EL (cell line): ENCODE measurements at regions not wholly inside any gene's neighbourhood (a gene's known extent, or its start where the extent isn't known, plus 50 kb on each side); places are given as distances from the start of the nearest gene placed in this dataset.
"Not testable (repeated sequence)": the region's sequence is repeated elsewhere in the genome, so short reads cannot be mapped to it uniquely, and the experiment has no call there.

Source experiments
- DNase-seq: peaks from one replicate; pipeline ENCODE4 v3.0.0-alpha.2; 2016

DNA sequence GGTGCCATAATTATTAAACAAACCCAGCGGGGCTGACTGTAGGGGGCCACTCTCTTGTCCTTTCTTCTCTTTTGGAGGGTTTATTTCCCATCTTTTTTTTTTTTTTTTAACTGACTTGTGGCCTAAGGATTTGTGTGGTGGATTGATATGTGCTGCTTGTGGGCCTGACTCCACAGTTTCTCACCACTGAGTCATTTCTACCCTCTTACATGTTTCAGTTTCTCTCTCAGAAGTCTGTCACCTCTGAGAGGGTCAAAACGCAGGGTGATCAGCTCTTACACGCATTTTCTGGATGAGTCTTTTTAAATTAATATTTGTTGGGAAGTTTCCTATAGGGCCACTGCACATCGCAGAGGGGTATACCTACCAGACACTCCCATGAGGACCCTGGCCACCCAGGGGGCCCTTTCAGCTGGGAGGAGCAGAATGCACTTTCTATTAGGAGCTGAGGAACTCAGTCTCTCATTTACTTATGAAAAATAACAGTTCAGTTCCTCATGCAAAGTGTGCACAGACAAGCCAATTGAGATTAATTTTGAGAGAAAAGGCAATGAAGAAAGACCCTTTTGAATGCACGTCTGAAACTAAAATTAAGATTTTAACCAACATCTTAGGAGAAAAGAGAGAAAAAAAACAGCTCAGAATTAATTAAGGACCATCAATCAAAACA, 407.9 kb downstream of the TECRL start:
- no peak for DNase-seq

DNA sequence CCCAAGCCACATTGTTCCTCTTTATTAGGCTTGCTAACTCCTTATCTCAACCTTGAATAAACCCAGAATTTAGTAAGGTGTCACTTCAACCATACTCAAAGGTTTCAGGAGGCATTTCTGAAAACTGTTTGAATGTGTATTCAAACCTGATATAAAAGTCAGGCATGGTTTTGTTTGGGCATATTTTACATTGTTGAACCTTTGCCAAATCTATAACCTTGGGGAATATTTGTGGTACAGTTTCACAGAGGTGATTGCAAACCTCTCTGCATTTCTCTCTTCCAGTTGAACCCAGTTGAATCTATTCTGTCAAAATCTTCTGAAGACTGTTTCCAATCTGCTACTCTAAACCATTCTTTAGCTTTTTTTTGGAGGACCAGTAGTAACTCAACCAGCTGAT, 409.0 kb downstream of the TECRL start:
- DNase-seq: no peak

DNA sequence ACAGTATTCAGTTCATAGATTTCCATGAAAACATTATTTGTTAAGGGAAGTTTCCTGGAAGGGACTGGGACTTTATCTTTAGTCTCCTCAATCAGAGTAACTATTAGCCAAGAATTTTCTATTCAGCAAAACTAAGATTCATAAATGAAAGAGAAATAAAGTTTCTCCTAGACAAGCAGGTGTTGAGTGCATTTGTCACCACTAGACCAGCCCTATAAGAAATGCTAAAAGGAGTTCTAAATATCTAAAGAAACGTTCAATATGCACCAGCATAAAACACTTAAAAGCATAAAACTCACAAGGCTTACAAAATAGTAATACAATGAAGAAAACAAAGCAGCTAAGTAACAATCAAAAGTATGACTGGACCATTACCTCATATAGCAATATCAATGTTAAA, 423.0 kb downstream of the TECRL start:
- no peak for DNase-seq

DNA sequence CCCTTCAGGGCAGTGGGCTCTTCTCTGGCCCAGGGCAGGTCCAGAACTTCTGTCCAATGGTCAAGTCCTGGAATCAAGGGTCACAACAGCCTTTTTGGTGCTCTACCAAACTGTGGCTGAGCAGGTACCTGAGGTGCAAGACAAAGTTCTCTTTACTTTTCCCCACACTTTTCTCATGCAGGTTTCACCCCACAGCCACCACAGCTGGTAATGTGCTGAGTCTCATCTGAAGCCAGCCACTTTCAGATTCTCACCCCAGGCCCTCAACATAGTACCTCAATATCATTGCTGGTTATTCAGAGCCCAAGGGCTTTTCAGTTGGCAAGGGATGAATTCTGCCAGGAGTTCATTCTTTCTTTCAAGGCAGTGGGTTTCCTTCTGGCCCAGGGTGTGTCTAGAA, 426.0 kb downstream of the TECRL start:
- no peak for DNase-seq

DNA sequence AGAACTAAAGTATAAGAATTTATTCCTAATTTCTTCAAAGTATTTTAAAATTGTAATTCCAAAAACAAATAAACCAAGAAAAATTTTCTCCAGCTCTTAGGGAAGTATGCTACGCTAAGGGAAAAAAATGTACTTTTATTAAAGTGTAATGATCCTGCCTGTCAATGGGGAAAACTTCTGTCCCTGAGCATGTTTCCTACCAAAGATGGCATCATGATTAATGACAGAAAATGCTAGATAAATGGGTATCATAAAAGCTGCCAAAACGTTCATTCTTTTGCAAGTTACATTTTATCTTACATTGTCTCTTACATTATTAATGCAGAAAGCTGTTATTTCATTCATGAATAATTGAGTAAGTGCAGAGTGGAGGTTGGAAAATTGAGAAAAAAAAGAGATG, 443.4 kb downstream of the TECRL start:
- DNase-seq: no peak

DNA sequence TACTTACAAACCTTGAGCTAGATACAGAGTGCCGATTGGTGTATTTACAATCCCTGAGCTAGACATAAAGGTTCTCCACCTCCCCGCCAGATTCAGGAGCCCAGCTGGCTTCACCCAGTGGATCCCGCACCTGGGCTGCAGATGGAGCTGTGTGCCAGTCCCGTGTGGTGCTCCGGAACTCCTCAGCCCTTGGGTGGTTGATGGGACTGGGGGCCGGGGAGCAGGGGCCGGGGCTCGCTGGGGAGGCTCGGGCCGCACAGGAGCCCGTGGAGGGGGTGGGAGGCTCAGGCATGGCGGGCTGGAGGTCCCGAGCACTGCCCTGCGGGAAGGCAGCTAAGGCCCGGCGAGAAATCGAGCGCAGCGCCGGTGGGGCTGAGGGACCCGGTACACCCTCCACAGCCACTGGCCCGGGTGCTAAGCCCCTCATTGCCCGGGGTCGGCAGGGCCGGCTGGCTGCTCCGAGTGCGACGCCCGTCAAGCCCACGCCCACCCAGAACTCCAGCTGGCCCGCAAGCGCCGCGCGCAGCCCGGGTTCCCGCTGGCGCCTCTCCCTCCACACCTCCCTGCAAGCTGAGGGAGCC, 466.5 kb downstream of the TECRL start:
- DNase-seq: not testable (repeated sequence)

DNA sequence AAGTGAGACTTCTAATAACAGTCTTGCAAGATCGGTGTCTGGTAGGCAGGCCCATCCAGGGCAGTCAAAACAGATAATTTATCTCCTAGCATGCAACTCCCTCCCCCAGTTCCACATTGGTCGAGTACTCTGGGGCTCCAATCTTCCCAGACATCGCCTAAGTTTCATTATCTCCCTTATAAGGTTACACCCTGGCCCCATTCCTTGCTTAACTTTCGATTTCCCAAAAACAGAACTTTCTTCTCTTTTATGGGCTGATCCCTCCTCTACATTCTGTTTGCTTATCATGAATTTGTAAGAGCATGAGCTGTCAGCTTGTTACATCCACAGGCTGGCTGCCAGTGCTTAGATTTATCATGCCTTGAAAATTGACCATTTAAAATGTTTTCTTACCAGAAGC, 471.3 kb downstream of the TECRL start:
- DNase-seq: no peak

DNA sequence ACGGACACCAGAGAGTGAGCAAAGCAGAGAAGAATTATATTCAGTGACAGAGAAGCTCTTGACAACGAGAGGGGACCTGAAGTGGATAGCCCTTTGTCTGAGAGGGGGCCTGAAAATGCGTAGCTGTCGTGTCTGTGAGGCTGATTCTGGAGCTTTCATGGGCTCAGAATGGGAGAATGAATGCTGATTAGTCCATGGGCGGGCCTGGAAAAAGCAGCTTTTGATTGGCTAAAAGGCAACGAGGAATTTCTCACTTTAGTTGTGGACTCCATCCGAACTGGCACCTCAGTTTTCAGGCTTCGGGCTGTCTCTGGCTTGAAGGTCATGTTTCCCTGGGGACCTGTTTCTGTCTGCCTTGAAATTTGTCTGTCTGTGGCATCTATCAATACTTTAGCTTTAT, 487.1 kb downstream of the TECRL start:
- DNase-seq: no peak

DNA sequence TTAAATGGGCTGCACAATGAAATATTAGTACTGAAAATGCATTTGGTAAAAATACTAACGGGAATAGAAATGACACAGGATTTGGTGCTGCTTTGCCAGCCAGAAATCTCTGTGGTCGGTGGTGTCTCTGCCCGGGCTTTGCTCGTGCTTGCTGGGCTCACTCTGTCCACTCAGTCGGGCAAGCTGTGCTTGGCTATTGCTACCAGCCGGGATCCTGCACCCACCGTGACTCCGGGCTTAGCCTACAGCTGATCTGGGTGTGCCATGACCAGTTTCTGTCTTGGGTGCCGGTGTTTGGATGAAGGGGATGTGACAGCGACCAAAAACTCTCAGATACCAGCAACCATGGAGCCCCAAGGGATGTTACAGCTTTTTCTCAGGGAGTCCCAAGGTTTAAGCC, 487.7 kb downstream of the TECRL start:
- no peak for DNase-seq

DNA sequence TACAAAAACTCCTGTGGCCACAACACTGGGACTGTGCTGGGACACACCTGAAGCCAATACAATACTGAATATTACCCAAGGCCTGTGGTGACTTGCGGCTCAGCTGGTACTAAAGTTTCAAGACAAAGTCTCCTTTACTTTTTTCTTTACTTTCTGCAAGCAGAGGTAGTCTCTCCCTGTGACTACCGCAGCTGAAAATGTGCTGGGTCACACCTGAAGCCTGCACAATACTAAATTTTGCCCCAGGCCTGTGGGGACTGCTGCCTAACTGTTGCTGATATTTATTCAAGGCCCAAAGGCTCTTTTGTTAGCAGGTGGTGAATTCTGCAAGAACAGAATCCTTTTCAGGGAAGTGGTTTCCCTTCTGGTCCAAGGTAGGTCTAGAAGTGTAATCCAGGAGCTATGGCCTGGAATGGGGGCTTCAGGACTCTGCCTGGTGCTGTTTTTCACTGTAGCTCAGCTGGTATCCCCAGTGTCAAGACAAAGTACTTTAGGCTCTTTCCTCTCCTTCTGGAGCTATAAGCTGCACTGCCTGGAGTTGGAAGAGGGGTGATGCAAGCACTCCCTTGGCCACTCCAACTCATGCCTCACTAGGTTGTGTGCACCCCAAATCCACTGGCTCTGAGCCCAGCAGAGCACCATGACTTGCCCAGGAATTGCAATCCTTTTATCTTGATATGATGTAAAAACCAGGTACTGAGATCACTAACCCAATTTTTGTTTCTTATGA, 489.4 kb downstream of the TECRL start:
- DNase-seq: no peak

DNA sequence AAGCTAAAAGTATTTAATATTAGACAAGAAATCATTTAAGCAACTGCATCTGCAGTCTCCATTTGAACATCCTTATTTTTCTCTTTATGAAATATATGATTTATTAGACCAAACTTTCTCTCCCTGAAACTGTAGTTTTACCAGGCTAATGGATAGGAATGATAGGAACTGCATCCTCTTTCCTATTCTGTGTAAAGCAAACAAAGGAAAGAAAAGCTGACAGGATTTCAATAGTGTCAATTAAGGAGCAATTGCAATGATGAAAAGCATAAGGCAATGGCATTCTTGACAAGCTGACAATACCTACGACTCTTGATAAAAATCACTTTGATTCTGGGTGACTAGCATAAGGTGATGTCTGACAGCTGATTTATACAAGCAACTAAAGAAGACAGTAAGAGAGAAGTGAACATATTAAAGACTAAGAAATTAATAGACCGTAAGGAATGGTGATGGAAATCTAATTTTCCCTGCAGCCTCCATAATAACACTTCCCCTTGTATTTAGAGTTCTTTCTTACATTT, 502.5 kb downstream of the TECRL start:
- DNase-seq: no peak

DNA sequence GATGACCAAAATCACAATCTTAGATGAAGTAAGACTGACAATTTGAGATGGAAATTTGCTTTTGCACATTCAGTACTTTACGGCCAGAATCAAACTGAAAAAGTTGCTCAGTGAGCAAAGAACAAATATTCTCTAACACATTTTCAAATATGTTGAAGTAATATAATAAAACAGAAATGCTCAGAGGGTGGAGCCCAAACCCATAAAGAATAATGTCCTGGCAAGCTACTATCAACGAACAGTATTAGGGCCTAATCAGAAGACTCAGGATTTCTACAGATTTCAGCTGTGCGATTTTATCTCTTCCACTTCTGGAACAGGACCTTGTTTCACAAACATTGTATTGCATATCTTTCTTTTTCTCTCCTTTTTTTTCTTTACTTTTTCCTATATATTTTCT, 505.0 kb downstream of the TECRL start:
- no peak for DNase-seq

DNA sequence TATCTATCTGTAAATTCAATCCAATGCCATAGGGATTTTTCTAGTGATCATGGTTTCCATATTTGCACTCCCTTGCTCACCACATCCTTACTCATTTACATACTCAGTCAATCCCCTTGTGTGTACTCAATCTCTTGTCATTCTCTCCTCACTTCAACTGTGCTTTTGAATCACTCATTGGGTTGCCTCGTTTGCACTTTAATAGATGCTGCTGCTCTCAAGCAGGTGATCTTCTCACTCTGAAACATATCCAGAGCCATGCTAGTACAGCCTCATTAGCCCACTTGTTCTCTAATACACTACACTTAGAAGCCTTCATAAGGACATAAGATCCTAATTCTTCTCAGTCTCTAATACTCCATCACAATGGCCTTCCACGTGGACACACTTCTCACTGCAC, 507.9 kb downstream of the TECRL start:
- DNase-seq: no peak

DNA sequence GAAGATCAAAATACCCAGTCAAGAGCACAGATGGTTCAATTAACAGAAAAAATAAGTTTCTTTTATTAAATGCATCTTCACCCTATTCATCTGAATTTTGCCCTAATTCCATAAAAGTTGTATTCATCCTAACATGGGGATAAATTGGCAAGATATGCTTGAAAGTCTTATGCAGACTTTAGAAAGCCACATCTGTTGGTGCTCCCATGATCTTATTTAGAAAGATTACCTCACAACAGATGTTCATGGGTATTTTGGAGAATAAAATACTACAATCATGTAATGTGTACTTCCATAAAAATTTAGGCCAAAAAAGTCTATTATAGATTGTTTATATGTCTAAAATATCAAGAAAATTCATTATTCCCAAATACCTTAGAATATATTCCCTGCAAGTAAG, 510.3 kb downstream of the TECRL start:
- no peak for DNase-seq

DNA sequence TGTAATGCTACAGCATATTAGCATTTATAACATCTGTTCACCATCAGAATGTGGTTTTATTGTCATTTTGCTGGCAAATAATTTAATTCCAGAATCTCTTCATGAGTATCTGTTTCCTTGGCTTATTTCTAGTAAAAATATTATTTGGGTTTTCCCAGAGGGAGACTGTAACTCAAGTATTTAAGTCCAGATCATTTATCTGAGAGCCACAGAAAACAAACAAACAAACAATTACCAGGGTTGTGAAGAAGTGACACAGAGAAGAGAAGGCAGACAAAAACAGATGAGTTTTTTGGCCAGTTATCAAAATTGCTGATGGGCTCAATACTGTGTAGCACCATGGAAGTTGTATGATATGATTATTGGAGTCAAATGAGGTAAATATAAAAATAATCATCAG, 515.1 kb downstream of the TECRL start:
- DNase-seq: no peak

DNA sequence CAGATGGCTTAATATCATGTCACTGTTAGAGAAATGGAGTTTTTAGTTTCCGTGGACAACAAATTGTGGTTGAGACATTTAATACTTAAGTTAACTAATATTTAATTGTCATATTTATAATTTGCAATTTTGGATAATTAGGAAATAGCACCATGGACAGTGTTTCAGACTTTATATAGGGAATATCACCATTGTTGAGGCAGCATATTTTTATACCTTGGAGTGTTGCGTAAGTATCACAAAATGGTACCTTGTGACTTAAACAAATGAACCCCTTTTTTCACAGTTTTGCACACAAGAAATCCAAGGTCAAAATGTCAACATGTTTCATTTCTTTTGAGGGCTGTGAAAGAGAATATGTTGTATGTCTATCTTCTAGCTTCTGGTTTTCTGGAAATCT, 539.9 kb downstream of the TECRL start:
- DNase-seq: no peak

DNA sequence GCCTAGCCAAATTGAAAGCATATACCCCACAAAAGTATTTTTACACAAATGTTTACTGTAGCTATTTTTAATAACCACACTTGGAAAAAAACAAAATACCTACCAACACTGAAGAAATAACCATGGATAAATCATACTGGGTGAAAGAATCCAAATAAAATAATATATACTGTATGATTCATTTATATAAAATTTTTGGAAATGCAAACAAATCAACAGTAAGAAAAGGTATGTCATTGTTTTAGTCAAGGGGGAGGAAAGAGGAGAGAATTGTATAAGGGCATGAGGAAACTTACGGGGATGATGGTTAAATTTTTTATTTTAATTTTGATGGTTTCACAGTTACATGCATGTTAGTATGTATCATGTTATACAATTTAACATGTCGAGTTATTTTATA, 557.8 kb downstream of the TECRL start:
- DNase-seq: no peak

DNA sequence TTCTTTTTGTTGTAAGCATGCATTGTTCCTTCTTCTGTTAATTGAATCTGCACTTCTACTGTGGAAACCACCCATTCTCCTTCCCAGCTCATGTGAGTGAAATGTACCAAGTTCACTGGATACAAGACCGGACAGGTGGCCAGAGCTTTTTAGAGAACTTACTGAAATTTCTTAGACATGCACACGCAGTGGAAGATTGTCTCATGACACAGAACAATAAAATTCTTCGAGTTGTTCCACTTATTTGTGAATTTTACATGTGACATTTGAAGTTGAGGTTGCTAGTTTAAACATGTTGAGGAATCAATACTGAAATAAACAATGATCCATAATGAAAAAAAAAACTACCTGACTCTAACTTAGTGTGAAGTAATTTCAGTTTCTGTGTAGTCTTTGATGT, 568.0 kb downstream of the TECRL start:
- no peak for DNase-seq

DNA sequence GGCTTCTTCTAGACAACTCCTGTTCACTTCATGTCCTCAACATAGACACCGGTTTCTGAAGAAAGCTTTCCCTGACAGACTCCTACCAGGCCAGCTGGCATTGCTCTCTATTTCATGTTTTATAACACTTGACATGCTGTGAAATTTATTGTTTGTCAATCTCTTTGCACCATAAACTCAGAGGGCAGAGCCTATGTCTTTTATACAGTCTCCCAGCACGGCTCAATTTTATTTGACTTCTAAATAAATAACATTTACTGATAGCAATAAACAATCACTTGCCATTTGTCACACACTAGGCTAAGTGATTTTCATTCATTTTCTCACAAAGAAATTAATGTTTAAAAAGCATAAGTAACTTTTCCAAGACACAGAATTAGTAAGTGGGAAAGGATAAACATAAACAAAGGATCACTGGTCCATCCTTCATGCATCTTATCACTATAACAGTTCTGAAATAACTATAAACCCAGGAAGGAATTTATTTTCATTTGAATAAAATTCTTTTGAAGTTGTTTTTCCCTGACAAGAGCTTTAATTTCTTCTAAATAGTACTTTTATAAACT, 577.6 kb downstream of the TECRL start:
- DNase-seq: no peak

DNA sequence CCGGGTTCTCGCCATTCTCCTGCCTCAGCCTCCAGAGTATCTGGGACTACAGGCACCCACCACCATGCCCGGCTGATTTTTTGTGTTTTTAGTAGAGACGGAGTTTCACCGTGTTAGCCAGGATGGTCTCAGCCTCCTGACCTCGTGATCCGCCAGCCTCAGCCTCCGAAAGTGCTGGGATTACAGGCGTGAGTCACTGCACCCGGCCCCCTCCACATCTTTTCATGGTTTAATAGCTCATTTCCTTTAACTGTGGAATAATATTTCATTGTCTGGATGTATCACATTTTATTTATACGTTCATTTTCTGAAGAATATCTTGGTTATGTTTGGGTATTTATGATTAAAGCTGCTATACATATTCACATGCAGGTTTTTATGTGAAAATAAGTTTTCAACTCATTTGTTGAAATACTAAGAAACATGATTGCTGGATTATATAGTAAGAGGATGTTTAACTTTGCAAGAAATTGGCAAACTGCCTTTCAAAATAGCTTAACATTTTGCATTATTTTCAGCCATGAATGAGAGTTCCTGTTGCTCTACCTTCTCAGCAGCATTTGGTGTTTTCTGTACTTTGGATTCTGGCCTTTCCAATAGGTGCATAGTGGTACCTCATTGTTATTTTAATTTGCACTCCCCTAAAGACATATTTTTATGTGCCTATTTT, 591.9 kb downstream of the TECRL start:
- no peak for DNase-seq

DNA sequence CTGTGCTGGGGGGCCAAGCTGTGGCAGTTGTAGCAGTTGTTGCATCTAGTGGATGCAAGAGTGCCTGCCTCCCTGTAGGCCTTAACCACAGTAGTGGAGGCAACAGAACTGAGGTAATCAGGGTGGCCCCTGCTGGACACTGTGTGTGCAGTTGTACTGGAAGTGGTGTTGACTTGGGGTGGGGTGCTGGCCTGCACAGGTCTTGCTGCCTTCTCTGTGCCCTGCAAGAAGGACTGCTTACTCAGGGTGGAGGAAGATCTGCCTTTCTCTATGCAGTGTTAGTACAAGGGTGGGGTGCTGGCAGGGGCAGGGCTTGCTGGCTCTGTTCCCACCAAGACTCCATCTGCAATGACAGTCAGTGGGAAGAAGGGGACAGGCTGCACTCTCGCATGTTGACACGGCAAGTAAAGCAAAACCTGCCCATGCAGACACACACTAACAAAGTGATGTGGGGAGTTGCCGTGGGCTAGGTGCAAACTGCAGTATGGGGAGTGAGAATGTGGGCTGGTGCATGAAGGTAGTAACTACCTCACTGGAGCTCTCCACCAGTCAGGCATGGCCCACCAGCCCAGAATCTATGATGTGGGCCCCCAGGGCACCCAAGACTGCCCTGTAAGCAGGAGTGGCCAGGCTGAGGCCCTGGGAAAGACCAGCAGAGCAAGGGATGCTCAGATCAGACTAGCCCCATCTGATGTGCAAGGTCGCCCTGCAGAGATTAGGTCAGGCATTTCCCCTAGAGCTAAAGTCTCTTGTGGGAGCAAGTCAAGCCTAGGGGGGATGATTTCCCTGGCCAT, 594.9 kb downstream of the TECRL start:
- no peak for DNase-seq

DNA sequence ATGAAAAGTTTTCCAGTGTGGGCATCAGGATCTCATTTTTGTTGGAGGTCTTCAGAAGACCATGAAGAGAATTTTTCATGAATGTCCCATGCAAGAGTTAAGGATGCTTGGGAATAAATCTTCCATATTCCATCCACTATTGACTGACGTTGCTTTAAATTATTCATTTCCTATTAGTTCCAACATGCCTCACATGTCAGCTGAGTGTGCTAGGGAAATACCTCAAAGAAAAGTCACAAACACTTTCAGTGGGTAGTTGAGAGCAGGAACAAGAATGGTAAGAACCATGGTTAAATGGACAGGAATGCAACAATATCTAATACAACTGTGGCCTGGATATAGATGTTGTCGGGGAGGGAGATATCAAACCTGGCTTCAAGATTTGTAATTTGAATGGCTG, 610.1 kb downstream of the TECRL start:
- no peak for DNase-seq

DNA sequence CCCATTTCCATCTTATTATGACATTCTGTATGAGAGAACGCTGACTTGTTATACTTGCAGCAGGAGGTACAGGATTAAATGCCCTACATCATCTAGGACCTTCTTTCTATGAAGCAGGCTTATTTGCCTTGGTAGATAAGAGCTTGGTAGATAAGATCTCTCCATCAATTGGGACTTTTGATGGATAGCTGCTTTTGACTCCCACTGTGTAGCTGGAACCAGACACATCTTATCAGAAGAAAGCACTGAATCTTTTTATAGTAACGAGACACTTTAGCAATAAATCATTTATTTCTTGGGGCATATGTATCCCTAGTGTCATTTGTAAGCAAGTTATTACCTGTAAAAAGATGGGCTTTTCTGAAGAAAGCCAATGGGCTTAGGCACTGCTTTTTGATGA, 613.9 kb downstream of the TECRL start:
- DNase-seq: no peak
